ENCODE measurements at regions not wholly inside any gene's neighbourhood (a gene's known extent, or its start where the extent isn't known, plus 50 kb on each side); places are given as distances from the start of the nearest gene placed in this dataset.

- Histone ChIP-seq H3K36me3 (no peaks in the 10 kb centered on the region), H3K27ac (no peak overlapping the region), H3K27me3 (no peaks in the 10 kb centered on the region), H3K4me1 (no peaks in the 10 kb centered on the region), H3K9me3 (no peaks in the 10 kb centered on the region), H3K4me3 (no peak overlapping the region)
- 36 to 42% methylated on average over 2 of the region's 2 CpGs for WGBS, 2 donors (ENCODE audit: low coverage in 1 of 2)
- TF ChIP-seq CTCF (IDR thresholded peaks at IDR 0.05) (no peak), POLR2A (IDR thresholded peaks at IDR 0.05) (no peak), POLR2AphosphoS5 (IDR thresholded peaks at IDR 0.05) (no peak), EP300 (IDR thresholded peaks at IDR 0.05) (no peak)
- ATAC-seq: no peak
Observed at GRCh38 chrX:10932842-10933440, 178.2 kb upstream of the HCCS start.

- TF ChIP-seq POLR2AphosphoS5 (IDR thresholded peaks at IDR 0.05): no peak
- TF ChIP-seq EP300 (IDR thresholded peaks at IDR 0.05): no peak
- no peak for TF ChIP-seq POLR2A (IDR thresholded peaks at IDR 0.05)
- no peak for TF ChIP-seq CTCF (IDR thresholded peaks at IDR 0.05)
- Histone ChIP-seq H3K4me3 (no peak overlapping the region), H3K27ac (no peak overlapping the region), H3K9me3 (no peaks in the 10 kb centered on the region), H3K27me3 (no peaks in the 10 kb centered on the region), H3K36me3 (no peaks in the 10 kb centered on the region), H3K4me1 (no peaks in the 10 kb centered on the region)
- WGBS, 2 donors (ENCODE audit: low coverage in 1 of 2): 82 to 96% methylated on average over 3 of the region's 3 CpGs
- ATAC-seq: no peak
Observed at GRCh38 chrX:10935501-10935900, 175.6 kb upstream of the HCCS start.

GRCh38 chrX:10936976-10937375, 174.2 kb upstream of the HCCS start:
- Histone ChIP-seq H3K4me1 (no peaks in the 10 kb centered on the region), H3K27ac (no peak overlapping the region), H3K4me3 (no peak overlapping the region), H3K36me3 (no peaks in the 10 kb centered on the region), H3K27me3 (no peaks in the 10 kb centered on the region), H3K9me3 (no peaks in the 10 kb centered on the region)
- ATAC-seq: no peak
- TF ChIP-seq POLR2A (IDR thresholded peaks at IDR 0.05): no peak
- TF ChIP-seq POLR2AphosphoS5 (IDR thresholded peaks at IDR 0.05): no peak
- TF ChIP-seq EP300 (IDR thresholded peaks at IDR 0.05): no peak

GRCh38 chrX:10938365-10938923, 172.7 kb upstream of the HCCS start:
- Histone ChIP-seq H3K4me1 (no peaks in the 10 kb centered on the region), H3K4me3 (no peak overlapping the region), H3K9me3 (no peaks in the 10 kb centered on the region), H3K27me3 (no peaks in the 10 kb centered on the region), H3K36me3 (no peaks in the 10 kb centered on the region), H3K27ac (no peak overlapping the region)
- ATAC-seq: no peak
- 68 to 80% methylated on average over 4 of the region's 6 CpGs for WGBS, 2 donors (ENCODE audit: low coverage in 1 of 2)
- TF ChIP-seq POLR2AphosphoS5 (IDR thresholded peaks at IDR 0.05) (no peak), EP300 (IDR thresholded peaks at IDR 0.05) (no peak), POLR2A (IDR thresholded peaks at IDR 0.05) (no peak), CTCF (IDR thresholded peaks at IDR 0.05) (no peak)

GRCh38 chrX:10939424-10939823, 171.7 kb upstream of the HCCS start:
- TF ChIP-seq POLR2A (IDR thresholded peaks at IDR 0.05): no peak
- TF ChIP-seq CTCF (IDR thresholded peaks at IDR 0.05): no peak
- TF ChIP-seq POLR2AphosphoS5 (IDR thresholded peaks at IDR 0.05): no peak
- TF ChIP-seq EP300 (IDR thresholded peaks at IDR 0.05): no peak
- no peaks in the 10 kb centered on the region for H3K36me3 ChIP-seq
- H3K9me3 ChIP-seq: no peaks in the 10 kb centered on the region
- H3K27me3 ChIP-seq: no peaks in the 10 kb centered on the region
- no peak for ATAC-seq
- H3K27ac ChIP-seq: no peak overlapping the region
- WGBS, 2 donors (ENCODE audit: low coverage in 1 of 2): 58% methylated on average over 2 of the region's 2 CpGs; no CpG with 5 or more reads in 1 of the 2 donors
- no peaks in the 10 kb centered on the region for H3K4me1 ChIP-seq
- H3K4me3 ChIP-seq: no peak overlapping the region

All from gastroesophageal sphincter (tissue), 4 donors.